MM.1S (cell line): ENCODE measurements at regions not wholly inside any gene's neighbourhood (a gene's known extent, or its start where the extent isn't known, plus 50 kb on each side); places are given as distances from the start of the nearest gene placed in this dataset.

ENCODE experiments used
- CTCF ChIP-seq: fragments of 300-600 bp; sonication (generic); IDR thresholded peaks from 2 replicates; pipeline ENCODE4 v1.5.1; 2016; ENCODE audit warnings: antibody characterized with exemption, low read length, mixed read lengths
- EZH2 ChIP-seq: fragments of 300-600 bp; sonication (generic); optimal IDR thresholded peaks from 2 replicates; pipeline ENCODE3; 2017; ENCODE audit warnings: low read depth, mild to moderate bottlenecking, antibody characterized with exemption, low read length, mixed read lengths
- EZH2phosphoT487 ChIP-seq: fragments of 300-600 bp; sonication (generic); IDR thresholded peaks from 2 replicates; pipeline ENCODE4 v1.6.1; 2018; ENCODE audit warnings: antibody characterized with exemption, low read length

GRCh38 chr2:164287056-164287455, 334.2 kb downstream of the GRB14 start:
- TF ChIP-seq CTCF (no peak), EZH2 (no peak), EZH2phosphoT487 (no peak)
